Osteocyte (in vitro differentiated cells): ENCODE measurements at regions not wholly inside any gene's neighbourhood (a gene's known extent, or its start where the extent isn't known, plus 50 kb on each side); places are given as distances from the start of the nearest gene placed in this dataset.

Experiments
- DNase-seq: peaks from one replicate; pipeline ENCODE4 v3.0.0; 2021; ENCODE audit warnings: mixed read lengths; ENCODE audit not compliant: unreplicated experiment; ENCODE audit errors: extremely low spot score
- H3K27ac Mint-ChIP-seq: one replicate; pipeline ENCODE4 v1.8.0; 2021; ENCODE audit warnings: mild to moderate bottlenecking, mixed read lengths; ENCODE audit not compliant: unreplicated experiment
- H3K27me3 Mint-ChIP-seq: one replicate; pipeline ENCODE4 v1.8.0; 2021; ENCODE audit warnings: mixed read lengths; ENCODE audit not compliant: unreplicated experiment
- H3K36me3 Mint-ChIP-seq: one replicate; pipeline ENCODE4 v1.8.0; 2021; ENCODE audit warnings: mixed read lengths; ENCODE audit not compliant: unreplicated experiment
- H3K4me1 Mint-ChIP-seq: one replicate; pipeline ENCODE4 v1.8.0; 2021; ENCODE audit warnings: mixed read lengths; ENCODE audit not compliant: unreplicated experiment
- H3K4me3 Mint-ChIP-seq: one replicate; pipeline ENCODE4 v1.8.0; 2021; ENCODE audit warnings: mild to moderate bottlenecking, moderate library complexity, mixed read lengths; ENCODE audit not compliant: unreplicated experiment
- H3K9me3 Mint-ChIP-seq: one replicate; pipeline ENCODE4 v1.8.0; 2021; ENCODE audit warnings: mixed read lengths; ENCODE audit not compliant: unreplicated experiment
- CTCF ChIP-seq: fragments of 200-600 bp; sonication (generic); IDR thresholded peaks from 2 replicates; pipeline ENCODE4 v1.5.0; 2021; ENCODE audit warnings: antibody characterized with exemption, mild to moderate bottlenecking, moderate library complexity

- peaks cover 28% of the 10 kb centered on the region for H3K27me3 Mint-ChIP-seq
- no peaks in the 10 kb centered on the region for H3K36me3 Mint-ChIP-seq
- H3K4me1 Mint-ChIP-seq, result peaks cover 3% of the 10 kb centered on the region
- peaks cover 8% of the 10 kb centered on the region for H3K9me3 Mint-ChIP-seq
- TF ChIP-seq CTCF, result no peak
- no peak overlapping the region for H3K4me3 Mint-ChIP-seq
- no peak overlapping the region for H3K27ac Mint-ChIP-seq
- DNase-seq, result no peak
These were observed 229.8 kb downstream of the KLF5 start for GRCh38 chr13:73288596-73288995.

- peaks cover 3% of the 10 kb centered on the region for H3K4me1 Mint-ChIP-seq
These were observed 229.0 kb downstream of the KLF5 start for GRCh38 chr13:73287831-73288230.

GRCh38 chr13:73286942-73287620 is 228.3 kb downstream of the KLF5 start:
- no peak for TF ChIP-seq CTCF
- no peaks in the 10 kb centered on the region for H3K36me3 Mint-ChIP-seq
- peaks cover 3% of the 10 kb centered on the region for H3K4me1 Mint-ChIP-seq
- peaks cover 8% of the 10 kb centered on the region for H3K9me3 Mint-ChIP-seq
- H3K4me3 Mint-ChIP-seq, result no peak overlapping the region
- H3K27ac Mint-ChIP-seq, result no peak overlapping the region
- peaks cover 20% of the 10 kb centered on the region for H3K27me3 Mint-ChIP-seq
- no peak for DNase-seq

More at GRCh38 chr13:73287831-73288230, 229.0 kb downstream of the KLF5 start:
- peaks cover 8% of the 10 kb centered on the region for H3K9me3 Mint-ChIP-seq
- H3K36me3 Mint-ChIP-seq, result no peaks in the 10 kb centered on the region
- no peak overlapping the region for H3K27ac Mint-ChIP-seq
- TF ChIP-seq CTCF, result no peak
- no peak for DNase-seq
- H3K27me3 Mint-ChIP-seq, result peaks cover 26% of the 10 kb centered on the region
- no peak overlapping the region for H3K4me3 Mint-ChIP-seq

GRCh38 chr13:73286177-73286576 is 227.4 kb downstream of the KLF5 start:
- Mint-ChIP-seq H3K36me3 (no peaks in the 10 kb centered on the region), H3K27me3 (peaks cover 15% of the 10 kb centered on the region), H3K4me3 (no peak overlapping the region), H3K9me3 (peaks cover 8% of the 10 kb centered on the region), H3K4me1 (peaks cover 3% of the 10 kb centered on the region), H3K27ac (no peak overlapping the region)
- DNase-seq, result no peak
- TF ChIP-seq CTCF, result no peak

GRCh38 chr13:73284081-73284874 is 225.5 kb downstream of the KLF5 start:
- TF ChIP-seq CTCF, result no peak
- Mint-ChIP-seq H3K9me3 (peaks cover 8% of the 10 kb centered on the region), H3K36me3 (no peaks in the 10 kb centered on the region), H3K27me3 (peaks cover 3% of the 10 kb centered on the region), H3K4me1 (peaks cover 3% of the 10 kb centered on the region), H3K27ac (no peak overlapping the region), H3K4me3 (no peak overlapping the region)
- no peak for DNase-seq
